ENCODE measurements at regions not wholly inside any gene's neighbourhood (a gene's known extent, or its start where the extent isn't known, plus 50 kb on each side); places are given as distances from the start of the nearest gene placed in this dataset.
"Not testable (repeated sequence)": the region's sequence is repeated elsewhere in the genome, so short reads cannot be mapped to it uniquely, and the experiment has no call there.

- H3K36me3 ChIP-seq (ENCODE audit: control insufficient read depth in 1 of 2, insufficient read depth in 2 of 2, low read depth in 1 of 2, low read length in 2 of 2); H3K27ac ChIP-seq (ENCODE audit: low read length, poor library complexity, severe bottlenecking); H2AK5ac ChIP-seq (ENCODE audit: low read length, severe bottlenecking); H3K4ac ChIP-seq (ENCODE audit: low read depth in 1 of 2, low read length in 2 of 2); H4K91ac ChIP-seq (ENCODE audit: low read length); H2AFZ ChIP-seq (ENCODE audit: low read depth, low read length); H3K9me3 ChIP-seq (ENCODE audit: control insufficient read depth, low read length); H3K14ac ChIP-seq (ENCODE audit: low read length in 2 of 2); H4K8ac ChIP-seq (ENCODE audit: low read length); H3K18ac ChIP-seq (ENCODE audit: low read depth in 1 of 2, low read length in 2 of 2); H3K27me3 ChIP-seq (ENCODE audit: control insufficient read depth in 1 of 2, insufficient read depth in 1 of 2, low read length in 2 of 2); DNase-seq; H3K9ac ChIP-seq (ENCODE audit: low read length); H2BK12ac ChIP-seq (ENCODE audit: low read length in 2 of 2); H2BK15ac ChIP-seq (ENCODE audit: low read depth, poor library complexity, severe bottlenecking); H3K23ac ChIP-seq (ENCODE audit: low read length in 2 of 2); H2BK5ac ChIP-seq (ENCODE audit: low read depth, low read length, poor library complexity, severe bottlenecking); H3K4me1 ChIP-seq (ENCODE audit: control insufficient read depth, insufficient read depth, low read depth, low read length); H3K4me3 ChIP-seq (ENCODE audit: insufficient read depth in 1 of 2, low read depth in 1 of 2, low read length in 2 of 2); H3K4me2 ChIP-seq (ENCODE audit: low read length, poor library complexity, severe bottlenecking); H2BK120ac ChIP-seq (ENCODE audit: low read depth, low read length); H3K79me1 ChIP-seq (replicated peaks; ENCODE audit: low read length, poor library complexity, severe bottlenecking): not testable (repeated sequence)
- 99% methylated on average over 35 of the region's 37 CpGs for WGBS
Observed at GRCh38 chr5:92631237-92631701, 949.8 kb downstream of the NR2F1-AS1 start.

- Histone ChIP-seq H3K36me3 (ENCODE audit: control insufficient read depth in 1 of 2, insufficient read depth in 2 of 2, low read depth in 1 of 2, low read length in 2 of 2) (no peaks in the 10 kb centered on the region), H3K79me1 (replicated peaks; ENCODE audit: low read length, poor library complexity, severe bottlenecking) (no peaks in the 10 kb centered on the region), H4K91ac (ENCODE audit: low read length) (no peak overlapping the region), H2BK5ac (ENCODE audit: low read depth, low read length, poor library complexity, severe bottlenecking) (no peak overlapping the region), H2BK120ac (ENCODE audit: low read depth, low read length) (no peak overlapping the region), H4K8ac (ENCODE audit: low read length) (no peak overlapping the region), H3K23ac (ENCODE audit: low read length in 2 of 2) (no peak overlapping the region), H3K9ac (ENCODE audit: low read length) (no peak overlapping the region), H3K18ac (ENCODE audit: low read depth in 1 of 2, low read length in 2 of 2) (no peak overlapping the region), H2AFZ (ENCODE audit: low read depth, low read length) (no peak overlapping the region), H3K4me3 (ENCODE audit: insufficient read depth in 1 of 2, low read depth in 1 of 2, low read length in 2 of 2) (no peak overlapping the region), H3K4me2 (ENCODE audit: low read length, poor library complexity, severe bottlenecking) (no peak overlapping the region), H3K14ac (ENCODE audit: low read length in 2 of 2) (no peak overlapping the region), H3K4ac (ENCODE audit: low read depth in 1 of 2, low read length in 2 of 2) (no peak overlapping the region), H3K27ac (ENCODE audit: low read length, poor library complexity, severe bottlenecking) (no peak overlapping the region), H2BK15ac (ENCODE audit: low read depth, poor library complexity, severe bottlenecking) (no peak overlapping the region), H3K9me3 (ENCODE audit: control insufficient read depth, low read length) (no peaks in the 10 kb centered on the region), H2BK12ac (ENCODE audit: low read length in 2 of 2) (no peak overlapping the region), H2AK5ac (ENCODE audit: low read length, severe bottlenecking) (no peak overlapping the region), H3K27me3 (ENCODE audit: control insufficient read depth in 1 of 2, insufficient read depth in 1 of 2, low read length in 2 of 2) (no peaks in the 10 kb centered on the region), H3K4me1 (ENCODE audit: control insufficient read depth, insufficient read depth, low read depth, low read length) (no peaks in the 10 kb centered on the region)
- DNase-seq, result no peak
- WGBS, result 86% methylated on average over 1 of the region's 1 CpG
Observed at GRCh38 chr5:92629574-92629973, 951.4 kb downstream of the NR2F1-AS1 start.

GRCh38 chr5:92629000-92629399 is 952.0 kb downstream of the NR2F1-AS1 start:
- no peaks in the 10 kb centered on the region for H3K36me3 ChIP-seq (ENCODE audit: control insufficient read depth in 1 of 2, insufficient read depth in 2 of 2, low read depth in 1 of 2, low read length in 2 of 2)
- H2AK5ac ChIP-seq (ENCODE audit: low read length, severe bottlenecking), result no peak overlapping the region
- H3K4ac ChIP-seq (ENCODE audit: low read depth in 1 of 2, low read length in 2 of 2), result no peak overlapping the region
- 90% methylated on average over 1 of the region's 3 CpGs for WGBS
- H3K27me3 ChIP-seq (ENCODE audit: control insufficient read depth in 1 of 2, insufficient read depth in 1 of 2, low read length in 2 of 2), result no peaks in the 10 kb centered on the region
- H4K91ac ChIP-seq (ENCODE audit: low read length), result no peak overlapping the region
- no peaks in the 10 kb centered on the region for H3K4me1 ChIP-seq (ENCODE audit: control insufficient read depth, insufficient read depth, low read depth, low read length)
- H2BK12ac ChIP-seq (ENCODE audit: low read length in 2 of 2), result no peak overlapping the region
- H2BK5ac ChIP-seq (ENCODE audit: low read depth, low read length, poor library complexity, severe bottlenecking), result no peak overlapping the region
- H3K4me2 ChIP-seq (ENCODE audit: low read length, poor library complexity, severe bottlenecking), result no peak overlapping the region
- DNase-seq, result no peak
- H3K18ac ChIP-seq (ENCODE audit: low read depth in 1 of 2, low read length in 2 of 2), result no peak overlapping the region
- H3K4me3 ChIP-seq (ENCODE audit: insufficient read depth in 1 of 2, low read depth in 1 of 2, low read length in 2 of 2), result no peak overlapping the region
- no peaks in the 10 kb centered on the region for H3K79me1 ChIP-seq (replicated peaks; ENCODE audit: low read length, poor library complexity, severe bottlenecking)
- H3K14ac ChIP-seq (ENCODE audit: low read length in 2 of 2), result no peak overlapping the region
- H3K27ac ChIP-seq (ENCODE audit: low read length, poor library complexity, severe bottlenecking), result no peak overlapping the region
- H2BK120ac ChIP-seq (ENCODE audit: low read depth, low read length), result no peak overlapping the region
- no peak overlapping the region for H2AFZ ChIP-seq (ENCODE audit: low read depth, low read length)
- no peaks in the 10 kb centered on the region for H3K9me3 ChIP-seq (ENCODE audit: control insufficient read depth, low read length)
- H3K9ac ChIP-seq (ENCODE audit: low read length), result no peak overlapping the region
- H2BK15ac ChIP-seq (ENCODE audit: low read depth, poor library complexity, severe bottlenecking), result no peak overlapping the region
- no peak overlapping the region for H3K23ac ChIP-seq (ENCODE audit: low read length in 2 of 2)
- no peak overlapping the region for H4K8ac ChIP-seq (ENCODE audit: low read length)

- H2BK15ac ChIP-seq (ENCODE audit: low read depth, poor library complexity, severe bottlenecking), result no peak overlapping the region
- H3K9me3 ChIP-seq (ENCODE audit: control insufficient read depth, low read length), result no peaks in the 10 kb centered on the region
Observed at GRCh38 chr5:92627186-92627585, 953.8 kb downstream of the NR2F1-AS1 start.

More at GRCh38 chr5:92627186-92627585, 953.8 kb downstream of the NR2F1-AS1 start:
- Histone ChIP-seq H2AFZ (ENCODE audit: low read depth, low read length) (no peak overlapping the region), H3K4me2 (ENCODE audit: low read length, poor library complexity, severe bottlenecking) (no peak overlapping the region), H4K91ac (ENCODE audit: low read length) (no peak overlapping the region), H3K27me3 (ENCODE audit: control insufficient read depth in 1 of 2, insufficient read depth in 1 of 2, low read length in 2 of 2) (no peaks in the 10 kb centered on the region), H3K79me1 (replicated peaks; ENCODE audit: low read length, poor library complexity, severe bottlenecking) (no peaks in the 10 kb centered on the region), H2BK12ac (ENCODE audit: low read length in 2 of 2) (no peak overlapping the region), H2BK5ac (ENCODE audit: low read depth, low read length, poor library complexity, severe bottlenecking) (no peak overlapping the region), H3K9ac (ENCODE audit: low read length) (no peak overlapping the region), H4K8ac (ENCODE audit: low read length) (no peak overlapping the region), H3K18ac (ENCODE audit: low read depth in 1 of 2, low read length in 2 of 2) (no peak overlapping the region), H3K36me3 (ENCODE audit: control insufficient read depth in 1 of 2, insufficient read depth in 2 of 2, low read depth in 1 of 2, low read length in 2 of 2) (no peaks in the 10 kb centered on the region), H3K27ac (ENCODE audit: low read length, poor library complexity, severe bottlenecking) (no peak overlapping the region), H3K4ac (ENCODE audit: low read depth in 1 of 2, low read length in 2 of 2) (no peak overlapping the region), H3K23ac (ENCODE audit: low read length in 2 of 2) (no peak overlapping the region), H3K4me3 (ENCODE audit: insufficient read depth in 1 of 2, low read depth in 1 of 2, low read length in 2 of 2) (no peak overlapping the region), H2BK120ac (ENCODE audit: low read depth, low read length) (no peak overlapping the region), H2AK5ac (ENCODE audit: low read length, severe bottlenecking) (no peak overlapping the region), H3K4me1 (ENCODE audit: control insufficient read depth, insufficient read depth, low read depth, low read length) (no peaks in the 10 kb centered on the region), H3K14ac (ENCODE audit: low read length in 2 of 2) (no peak overlapping the region)
- no CpG with 5 or more reads among the region's 1 CpG for WGBS
- DNase-seq, result no peak
